GM19035 (cell line): ENCODE measurements at regions not wholly inside any gene's neighbourhood (a gene's known extent, or its start where the extent isn't known, plus 50 kb on each side); places are given as distances from the start of the nearest gene placed in this dataset.

ENCODE experiments used
- ATAC-seq: cut with Tn5 transposase; IDR thresholded peaks from one replicate; pipeline ENCODE4 v1.9.1; 2021; ENCODE audit not compliant: unreplicated experiment

- ATAC-seq: no peak
Observed at GRCh38 chr13:26967119-26968038, 204.2 kb downstream of the USP12 start.

GRCh38 chr13:26966701-26967080, 204.9 kb downstream of the USP12 start:
- no peak for ATAC-seq

GRCh38 chr13:26965952-26966700, 205.5 kb downstream of the USP12 start:
- no peak for ATAC-seq

GRCh38 chr13:26964278-26965250, 204.0 kb upstream of the GPR12 start:
- ATAC-seq: no peak

- no peak for ATAC-seq
Observed at GRCh38 chr13:26962671-26963070, 202.1 kb upstream of the GPR12 start.

- ATAC-seq: no peak
Observed at GRCh38 chr13:26961890-26962615, 201.5 kb upstream of the GPR12 start.

- no peak for ATAC-seq
Observed at GRCh38 chr13:26957182-26957581, 196.6 kb upstream of the GPR12 start.

GRCh38 chr13:26956522-26957142, 196.0 kb upstream of the GPR12 start:
- no peak for ATAC-seq

GRCh38 chr13:26954976-26955375, 194.4 kb upstream of the GPR12 start:
- no peak for ATAC-seq

- no peak for ATAC-seq
Observed at GRCh38 chr13:26953291-26953690, 192.7 kb upstream of the GPR12 start.

GRCh38 chr13:26952551-26953143, 192.1 kb upstream of the GPR12 start:
- no peak for ATAC-seq

GRCh38 chr13:26951581-26952177, 191.1 kb upstream of the GPR12 start:
- ATAC-seq: no peak

GRCh38 chr13:26950968-26951367, 190.4 kb upstream of the GPR12 start:
- ATAC-seq: no peak

GRCh38 chr13:26950546-26950945, 190.0 kb upstream of the GPR12 start:
- no peak for ATAC-seq

- no peak for ATAC-seq
Observed at GRCh38 chr13:26949701-26950502, 189.3 kb upstream of the GPR12 start.

- ATAC-seq: no peak
Observed at GRCh38 chr13:26948353-26948752, 187.8 kb upstream of the GPR12 start.

GRCh38 chr13:26946684-26947343, 186.2 kb upstream of the GPR12 start:
- peak; percentile 64 for ATAC-seq

GRCh38 chr13:26943748-26944147, 183.2 kb upstream of the GPR12 start:
- ATAC-seq: no peak
